ENCODE measurements at regions not wholly inside any gene's neighbourhood (a gene's known extent, or its start where the extent isn't known, plus 50 kb on each side); places are given as distances from the start of the nearest gene placed in this dataset.
"Not testable (repeated sequence)": the region's sequence is repeated elsewhere in the genome, so short reads cannot be mapped to it uniquely, and the experiment has no call there.

GRCh38 chr14:27715561-27715960 lies 1051.0 kb upstream of the FOXG1 start:
- no peak for DNase-seq (ENCODE audit: low read depth in 2 of 3, low spot score in 1 of 3)

- no peak for DNase-seq (ENCODE audit: low read depth in 2 of 3, low spot score in 1 of 3)
These were observed 1044.8 kb upstream of the FOXG1 start for GRCh38 chr14:27721760-27722159.

GRCh38 chr14:27725482-27725881 lies 1041.1 kb upstream of the FOXG1 start:
- DNase-seq (ENCODE audit: low read depth in 2 of 3, low spot score in 1 of 3) = no peak

- no peak for DNase-seq (ENCODE audit: low read depth in 2 of 3, low spot score in 1 of 3)
These were observed 1039.3 kb upstream of the FOXG1 start for GRCh38 chr14:27727251-27727770.

- no peak for DNase-seq (ENCODE audit: low read depth in 2 of 3, low spot score in 1 of 3)
These were observed 1036.4 kb upstream of the FOXG1 start for GRCh38 chr14:27730204-27730603.

- DNase-seq (ENCODE audit: low read depth in 2 of 3, low spot score in 1 of 3) = no peak
These were observed 1026.9 kb upstream of the FOXG1 start for GRCh38 chr14:27739657-27740156.

GRCh38 chr14:27750114-27750513 lies 1016.5 kb upstream of the FOXG1 start:
- DNase-seq (ENCODE audit: low read depth in 2 of 3, low spot score in 1 of 3) = no peak

GRCh38 chr14:27757642-27758041 lies 1008.9 kb upstream of the FOXG1 start:
- not testable (repeated sequence) for DNase-seq (ENCODE audit: low read depth in 2 of 3, low spot score in 1 of 3)

GRCh38 chr14:27760367-27760766 lies 1006.2 kb upstream of the FOXG1 start:
- not testable (repeated sequence) for DNase-seq (ENCODE audit: low read depth in 2 of 3, low spot score in 1 of 3)

- DNase-seq (ENCODE audit: low read depth in 2 of 3, low spot score in 1 of 3) = not testable (repeated sequence)
These were observed 967.2 kb upstream of the FOXG1 start for GRCh38 chr14:27799066-27800028.

- not testable (repeated sequence) for DNase-seq (ENCODE audit: low read depth in 2 of 3, low spot score in 1 of 3)
These were observed 948.7 kb upstream of the FOXG1 start for GRCh38 chr14:27817746-27818430.

- not testable (repeated sequence) for DNase-seq (ENCODE audit: low read depth in 2 of 3, low spot score in 1 of 3)
These were observed 940.4 kb upstream of the FOXG1 start for GRCh38 chr14:27826149-27826548.

GRCh38 chr14:27831978-27832377 lies 934.6 kb upstream of the FOXG1 start:
- not testable (repeated sequence) for DNase-seq (ENCODE audit: low read depth in 2 of 3, low spot score in 1 of 3)

GRCh38 chr14:27833001-27833400 lies 933.6 kb upstream of the FOXG1 start:
- not testable (repeated sequence) for DNase-seq (ENCODE audit: low read depth in 2 of 3, low spot score in 1 of 3)

- no peak for DNase-seq (ENCODE audit: low read depth in 2 of 3, low spot score in 1 of 3)
These were observed 930.2 kb upstream of the FOXG1 start for GRCh38 chr14:27836386-27836785.

GRCh38 chr14:27845241-27845850 lies 921.2 kb upstream of the FOXG1 start:
- no peak for DNase-seq (ENCODE audit: low read depth in 2 of 3, low spot score in 1 of 3)

- DNase-seq (ENCODE audit: low read depth in 2 of 3, low spot score in 1 of 3) = no peak
These were observed 920.7 kb upstream of the FOXG1 start for GRCh38 chr14:27845902-27846301.

GRCh38 chr14:27847480-27847879 lies 919.1 kb upstream of the FOXG1 start:
- not testable (repeated sequence) for DNase-seq (ENCODE audit: low read depth in 2 of 3, low spot score in 1 of 3)

GRCh38 chr14:27849193-27849592 lies 917.4 kb upstream of the FOXG1 start:
- not testable (repeated sequence) for DNase-seq (ENCODE audit: low read depth in 2 of 3, low spot score in 1 of 3)

GRCh38 chr14:27862684-27863083 lies 903.9 kb upstream of the FOXG1 start:
- no peak for DNase-seq (ENCODE audit: low read depth in 2 of 3, low spot score in 1 of 3)

- DNase-seq (ENCODE audit: low read depth in 2 of 3, low spot score in 1 of 3) = no peak
These were observed 903.4 kb upstream of the FOXG1 start for GRCh38 chr14:27863166-27863565.

Measured in stimulated activated CD4-positive, alpha-beta T cell treated with anti-CD3 and anti-CD28 coated beads, Interleukin-12 subunit alpha, Interleukin-12 subunit beta, amount 100 ng/mL, for 48 hours (primary cell).